GM23338 (cell line): ENCODE measurements at regions not wholly inside any gene's neighbourhood (a gene's known extent, or its start where the extent isn't known, plus 50 kb on each side); places are given as distances from the start of the nearest gene placed in this dataset.

Experiments used
- ATAC-seq: fragments of 200-7000 bp; cut with Tn5 transposase; 3 replicates; pipeline ENCODE4 v1.9.1; 2020
- DNase-seq: peaks from one replicate; pipeline ENCODE4 v3.0.0-alpha.2; 2015; ENCODE audit warnings: low spot score
- H2AFZ ChIP-seq: fragments of 200-600 bp; sonication (generic); 2 replicates; pipeline ENCODE4 v1.8.0; 2016; ENCODE audit warnings: antibody characterized with exemption, mild to moderate bottlenecking, moderate library complexity
- H3F3A ChIP-seq: fragments of 200-600 bp; sonication (generic); replicated peaks from 2 replicates; pipeline ENCODE4 v1.8.0; 2017; ENCODE audit warnings: antibody characterized with exemption, mixed run types, low read depth
- H3K27ac ChIP-seq: fragments of 200-600 bp; sonication (generic); 2 replicates; pipeline ENCODE4 v1.6.1; 2016; ENCODE audit warnings: low read depth
- H3K27me3 ChIP-seq: fragments of 200-600 bp; sonication (generic); 2 replicates; pipeline ENCODE4 v1.8.0; 2016; ENCODE audit warnings: mild to moderate bottlenecking, mixed run types, moderate library complexity; ENCODE audit not compliant: insufficient read depth
- H3K36me3 ChIP-seq: fragments of 200-600 bp; sonication (generic); 2 replicates; pipeline ENCODE4 v1.8.0; 2016; ENCODE audit warnings: mild to moderate bottlenecking; ENCODE audit not compliant: insufficient read depth
- H3K4me1 ChIP-seq: fragments of 200-600 bp; sonication (generic); 2 replicates; pipeline ENCODE4 v1.8.0; 2016; ENCODE audit warnings: mild to moderate bottlenecking, moderate library complexity; ENCODE audit not compliant: insufficient read depth
- H3K4me2 ChIP-seq: fragments of 200-600 bp; sonication (generic); 2 replicates; pipeline ENCODE4 v1.7.1; 2017; ENCODE audit warnings: mixed run types
- H3K4me3 ChIP-seq: fragments of 200-600 bp; sonication (generic); 2 replicates; pipeline ENCODE4 v1.6.1; 2016; ENCODE audit warnings: mixed run types
- H3K79me2 ChIP-seq: fragments of 200-600 bp; sonication (generic); replicated peaks from 2 replicates; pipeline ENCODE4 v1.8.0; 2017; ENCODE audit warnings: mild to moderate bottlenecking; ENCODE audit not compliant: insufficient read depth
- H3K9me2 ChIP-seq: fragments of 200-600 bp; sonication (generic); 2 replicates; pipeline ENCODE4 v1.8.0; 2017; ENCODE audit not compliant: insufficient read depth
- H4K20me1 ChIP-seq: fragments of 200-600 bp; sonication (generic); replicated peaks from 2 replicates; pipeline ENCODE4 v1.8.0; 2017; ENCODE audit warnings: mild to moderate bottlenecking; ENCODE audit not compliant: insufficient read depth
- H3K27ac Mint-ChIP-seq: 2 replicates; pipeline ENCODE4 v1.8.0; 2020; ENCODE audit warnings: inconsistent platforms, mild to moderate bottlenecking, moderate library complexity, mixed read lengths
- H3K27me3 Mint-ChIP-seq: 3 replicates; pipeline ENCODE4 v1.8.0; 2022; ENCODE audit warnings: low read depth, mild to moderate bottlenecking, moderate library complexity, mixed read lengths, inconsistent platforms; ENCODE audit not compliant: insufficient read depth, poor library complexity
- H3K36me3 Mint-ChIP-seq: 3 replicates; pipeline ENCODE4 v1.8.0; 2021; ENCODE audit warnings: low read depth, mild to moderate bottlenecking, inconsistent platforms, moderate library complexity, mixed read lengths
- H3K4me1 Mint-ChIP-seq: 3 replicates; pipeline ENCODE4 v1.8.0; 2020; ENCODE audit warnings: mild to moderate bottlenecking, inconsistent platforms, mixed read lengths
- H3K4me3 Mint-ChIP-seq: 3 replicates; pipeline ENCODE4 v1.8.0; 2021; ENCODE audit warnings: moderate library complexity, mild to moderate bottlenecking, inconsistent platforms, mixed read lengths
- H3K9me3 Mint-ChIP-seq: 3 replicates; pipeline ENCODE4 v1.8.0; 2020; ENCODE audit warnings: moderate library complexity, mild to moderate bottlenecking, inconsistent platforms, mixed read lengths
- CREB1 ChIP-seq: fragments of 250-450 bp; sonication (Bioruptor Pico); IDR thresholded peaks from 2 replicates; pipeline ENCODE4 v1.5.0; 2020; ENCODE audit warnings: low read depth, mild to moderate bottlenecking, moderate library complexity
- JUNB ChIP-seq: IDR thresholded peaks from one replicate; pipeline ENCODE4 v1.6.1; 2016; ENCODE audit warnings: antibody characterized with exemption; ENCODE audit not compliant: unreplicated experiment
- NANOG ChIP-seq: IDR thresholded peaks from 2 replicates; pipeline ENCODE4 v1.6.1; 2016; ENCODE audit warnings: antibody characterized with exemption, borderline replicate concordance
- ZNF114 ChIP-seq: fragments of 250-450 bp; sonication (Bioruptor Pico); IDR thresholded peaks from 2 replicates; pipeline ENCODE4 v1.5.0; 2020; ENCODE audit warnings: mild to moderate bottlenecking, moderate library complexity
- ZNF331 ChIP-seq: fragments of 250-450 bp; sonication (Bioruptor Pico); IDR thresholded peaks from 2 replicates; pipeline ENCODE4 v1.5.0; 2020; ENCODE audit warnings: low read depth, mild to moderate bottlenecking, moderate library complexity
- TF ChIP-seq, protein P1 (sequence below): IDR thresholded peaks from one replicate; pipeline ENCODE4 v1.6.1; 2018; ENCODE audit warnings: antibody characterized with exemption; ENCODE audit not compliant: unreplicated experiment
- TF ChIP-seq, protein P2 (sequence below), 2 experiments: fragments of 200-600 bp in 1 of 2; sonication (generic) in 1 of 2; conservative IDR thresholded peaks; 2 replicates each; pipeline versions ENCODE4 v1.5.1 to v1.6.1; 2016 to 2017; ENCODE audit warnings: antibody characterized with exemption in 2 of 2, low read depth in 2 of 2, mild to moderate bottlenecking in 2 of 2, moderate library complexity in 1 of 2
- TF ChIP-seq, protein P3 (sequence below): IDR thresholded peaks from 2 replicates; pipeline ENCODE4 v1.6.1; 2016; ENCODE audit warnings: antibody characterized with exemption

DNA sequence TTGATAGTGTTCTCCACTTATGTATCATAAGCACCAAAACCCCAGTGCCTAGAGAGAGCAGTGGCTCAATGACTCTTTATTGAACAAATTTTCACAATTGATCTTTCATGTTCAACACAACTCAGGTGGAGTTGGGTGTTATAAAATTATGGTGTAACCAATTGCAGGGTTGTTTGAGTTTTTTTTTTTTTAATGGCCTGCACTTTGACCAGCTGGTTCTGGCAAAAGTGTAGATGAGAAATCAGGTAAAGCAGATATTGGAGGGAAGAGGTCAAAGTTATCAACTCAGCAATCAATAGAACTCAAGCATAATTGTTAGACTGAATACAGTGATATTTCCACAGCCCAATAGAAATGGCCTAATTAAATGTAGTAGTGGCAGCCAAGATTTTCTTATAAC lies 1386.3 kb downstream of the SUCLG1 start (continued):
- TF ChIP-seq, protein P1, sequence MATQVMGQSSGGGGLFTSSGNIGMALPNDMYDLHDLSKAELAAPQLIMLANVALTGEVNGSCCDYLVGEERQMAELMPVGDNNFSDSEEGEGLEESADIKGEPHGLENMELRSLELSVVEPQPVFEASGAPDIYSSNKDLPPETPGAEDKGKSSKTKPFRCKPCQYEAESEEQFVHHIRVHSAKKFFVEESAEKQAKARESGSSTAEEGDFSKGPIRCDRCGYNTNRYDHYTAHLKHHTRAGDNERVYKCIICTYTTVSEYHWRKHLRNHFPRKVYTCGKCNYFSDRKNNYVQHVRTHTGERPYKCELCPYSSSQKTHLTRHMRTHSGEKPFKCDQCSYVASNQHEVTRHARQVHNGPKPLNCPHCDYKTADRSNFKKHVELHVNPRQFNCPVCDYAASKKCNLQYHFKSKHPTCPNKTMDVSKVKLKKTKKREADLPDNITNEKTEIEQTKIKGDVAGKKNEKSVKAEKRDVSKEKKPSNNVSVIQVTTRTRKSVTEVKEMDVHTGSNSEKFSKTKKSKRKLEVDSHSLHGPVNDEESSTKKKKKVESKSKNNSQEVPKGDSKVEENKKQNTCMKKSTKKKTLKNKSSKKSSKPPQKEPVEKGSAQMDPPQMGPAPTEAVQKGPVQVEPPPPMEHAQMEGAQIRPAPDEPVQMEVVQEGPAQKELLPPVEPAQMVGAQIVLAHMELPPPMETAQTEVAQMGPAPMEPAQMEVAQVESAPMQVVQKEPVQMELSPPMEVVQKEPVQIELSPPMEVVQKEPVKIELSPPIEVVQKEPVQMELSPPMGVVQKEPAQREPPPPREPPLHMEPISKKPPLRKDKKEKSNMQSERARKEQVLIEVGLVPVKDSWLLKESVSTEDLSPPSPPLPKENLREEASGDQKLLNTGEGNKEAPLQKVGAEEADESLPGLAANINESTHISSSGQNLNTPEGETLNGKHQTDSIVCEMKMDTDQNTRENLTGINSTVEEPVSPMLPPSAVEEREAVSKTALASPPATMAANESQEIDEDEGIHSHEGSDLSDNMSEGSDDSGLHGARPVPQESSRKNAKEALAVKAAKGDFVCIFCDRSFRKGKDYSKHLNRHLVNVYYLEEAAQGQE: no peak
- TF ChIP-seq, protein P2, sequence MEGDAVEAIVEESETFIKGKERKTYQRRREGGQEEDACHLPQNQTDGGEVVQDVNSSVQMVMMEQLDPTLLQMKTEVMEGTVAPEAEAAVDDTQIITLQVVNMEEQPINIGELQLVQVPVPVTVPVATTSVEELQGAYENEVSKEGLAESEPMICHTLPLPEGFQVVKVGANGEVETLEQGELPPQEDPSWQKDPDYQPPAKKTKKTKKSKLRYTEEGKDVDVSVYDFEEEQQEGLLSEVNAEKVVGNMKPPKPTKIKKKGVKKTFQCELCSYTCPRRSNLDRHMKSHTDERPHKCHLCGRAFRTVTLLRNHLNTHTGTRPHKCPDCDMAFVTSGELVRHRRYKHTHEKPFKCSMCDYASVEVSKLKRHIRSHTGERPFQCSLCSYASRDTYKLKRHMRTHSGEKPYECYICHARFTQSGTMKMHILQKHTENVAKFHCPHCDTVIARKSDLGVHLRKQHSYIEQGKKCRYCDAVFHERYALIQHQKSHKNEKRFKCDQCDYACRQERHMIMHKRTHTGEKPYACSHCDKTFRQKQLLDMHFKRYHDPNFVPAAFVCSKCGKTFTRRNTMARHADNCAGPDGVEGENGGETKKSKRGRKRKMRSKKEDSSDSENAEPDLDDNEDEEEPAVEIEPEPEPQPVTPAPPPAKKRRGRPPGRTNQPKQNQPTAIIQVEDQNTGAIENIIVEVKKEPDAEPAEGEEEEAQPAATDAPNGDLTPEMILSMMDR (conservative IDR thresholded peaks at IDR 0.05; ENCODE audit: low read depth in 2 of 2): no peak
- TF ChIP-seq NANOG (no peak), CREB1 (no peak), ZNF114 (no peak), ZNF331 (no peak)
- TF ChIP-seq, protein P3, sequence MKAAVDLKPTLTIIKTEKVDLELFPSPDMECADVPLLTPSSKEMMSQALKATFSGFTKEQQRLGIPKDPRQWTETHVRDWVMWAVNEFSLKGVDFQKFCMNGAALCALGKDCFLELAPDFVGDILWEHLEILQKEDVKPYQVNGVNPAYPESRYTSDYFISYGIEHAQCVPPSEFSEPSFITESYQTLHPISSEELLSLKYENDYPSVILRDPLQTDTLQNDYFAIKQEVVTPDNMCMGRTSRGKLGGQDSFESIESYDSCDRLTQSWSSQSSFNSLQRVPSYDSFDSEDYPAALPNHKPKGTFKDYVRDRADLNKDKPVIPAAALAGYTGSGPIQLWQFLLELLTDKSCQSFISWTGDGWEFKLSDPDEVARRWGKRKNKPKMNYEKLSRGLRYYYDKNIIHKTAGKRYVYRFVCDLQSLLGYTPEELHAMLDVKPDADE: no peak

DNA sequence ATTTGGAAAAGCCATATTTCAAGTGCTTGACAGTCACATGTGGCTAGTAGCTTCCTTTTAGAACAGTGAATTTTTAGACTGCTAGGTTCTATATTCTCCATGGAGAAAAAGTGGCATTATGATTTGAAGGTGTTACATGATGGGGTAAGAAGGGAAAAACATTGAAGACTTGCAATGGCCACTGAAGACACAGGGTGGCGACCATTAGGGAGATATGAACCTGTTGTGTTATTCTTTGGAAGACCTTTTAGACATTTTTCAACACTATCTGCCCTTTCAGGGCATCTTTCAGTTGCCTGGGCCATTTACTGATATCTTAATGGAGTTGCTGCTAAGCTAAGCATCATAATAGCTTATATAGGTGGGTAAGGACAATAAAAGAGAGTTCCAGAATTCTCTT lies 1387.2 kb downstream of the SUCLG1 start:
- H3K27me3 Mint-ChIP-seq: no peaks in the 10 kb centered on the region
- no peaks in the 10 kb centered on the region for H3K4me1 Mint-ChIP-seq
- no peaks in the 10 kb centered on the region for H3K9me3 Mint-ChIP-seq
- no peaks in the 10 kb centered on the region for H3K4me1 ChIP-seq
- no peak overlapping the region for H3K4me3 ChIP-seq
- no peak overlapping the region for H3K4me2 ChIP-seq
- no peak overlapping the region for H3K4me3 Mint-ChIP-seq
- no peak overlapping the region for H3K27ac ChIP-seq
- ATAC-seq: no peak
- no peaks in the 10 kb centered on the region for H4K20me1 ChIP-seq
- H3K36me3 Mint-ChIP-seq: no peaks in the 10 kb centered on the region
- DNase-seq: peak; percentile 28
- H3F3A ChIP-seq: no peaks in the 10 kb centered on the region
- no peaks in the 10 kb centered on the region for H3K27me3 ChIP-seq
- H3K36me3 ChIP-seq: no peaks in the 10 kb centered on the region
- no peak for TF ChIP-seq JUNB
- TF ChIP-seq, protein P2 (conservative IDR thresholded peaks at IDR 0.05; ENCODE audit: low read depth in 2 of 2): peak; percentile 44 to 53
- H2AFZ ChIP-seq: peak overlapping the region; percentile 61; the same call in 1 of the 2 replicates
- no peak overlapping the region for H3K27ac Mint-ChIP-seq
- H3K9me2 ChIP-seq: peaks cover 2% of the 10 kb centered on the region; the same call in 1 of the 2 replicates
- H3K79me2 ChIP-seq: no peaks in the 10 kb centered on the region
